NCI-H1436 (cell line): ENCODE measurements at regions not wholly inside any gene's neighbourhood (a gene's known extent, or its start where the extent isn't known, plus 50 kb on each side); places are given as distances from the start of the nearest gene placed in this dataset.
A peak's percentile ranks its signal among the peaks of the same experiment; 100 is the strongest.

Source experiments
- DNase-seq: peaks from one replicate; lab custom pipeline; 2025; lab: John Stamatoyannopoulos, UW

DNA sequence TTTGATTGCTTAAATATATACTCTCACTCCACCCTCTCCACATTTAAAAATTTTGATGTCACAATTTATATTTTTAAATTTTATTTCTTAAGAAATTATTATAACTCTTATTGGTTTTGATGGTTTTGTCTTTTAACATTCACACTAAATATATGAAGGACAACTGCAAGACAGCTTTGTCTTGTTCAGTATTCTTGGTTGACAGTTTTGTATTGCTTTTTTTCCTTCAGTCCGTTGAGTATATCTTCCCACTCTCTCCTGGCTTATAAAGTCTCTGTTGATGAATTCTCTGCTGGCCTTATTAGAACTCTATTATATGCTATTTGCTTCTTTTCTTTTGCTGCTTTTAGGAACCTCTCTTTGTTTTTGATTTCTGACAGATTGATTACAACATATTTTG, 392.2 kb downstream of the C6orf118 start:
- DNase-seq: no peak

DNA sequence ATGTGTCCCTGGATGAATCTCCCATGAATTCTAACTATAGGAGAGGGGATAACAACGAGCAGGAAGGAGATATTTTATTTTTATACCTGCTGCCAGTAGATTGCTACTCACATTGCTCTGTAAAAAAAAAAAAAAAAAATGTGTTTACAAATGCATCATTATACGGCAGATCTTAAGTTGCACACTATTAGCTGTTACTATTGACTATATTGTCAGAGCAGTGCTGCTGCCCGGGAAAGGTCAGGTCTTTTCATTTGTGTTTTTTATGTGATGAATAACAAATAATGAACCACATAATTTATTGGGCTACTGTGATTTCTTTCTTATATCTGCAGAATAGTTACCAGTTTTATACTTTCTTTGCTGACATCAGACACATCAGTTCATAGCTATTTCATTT, 393.3 kb downstream of the C6orf118 start:
- DNase-seq: no peak

GRCh38 chr6:164911873-164912580, 397.4 kb downstream of the C6orf118 start:
- no peak for DNase-seq

- DNase-seq: no peak
Measured at GRCh38 chr6:164911151-164911550, 398.3 kb downstream of the C6orf118 start.

GRCh38 chr6:164906766-164907165, 402.6 kb downstream of the C6orf118 start:
- DNase-seq: no peak

DNA sequence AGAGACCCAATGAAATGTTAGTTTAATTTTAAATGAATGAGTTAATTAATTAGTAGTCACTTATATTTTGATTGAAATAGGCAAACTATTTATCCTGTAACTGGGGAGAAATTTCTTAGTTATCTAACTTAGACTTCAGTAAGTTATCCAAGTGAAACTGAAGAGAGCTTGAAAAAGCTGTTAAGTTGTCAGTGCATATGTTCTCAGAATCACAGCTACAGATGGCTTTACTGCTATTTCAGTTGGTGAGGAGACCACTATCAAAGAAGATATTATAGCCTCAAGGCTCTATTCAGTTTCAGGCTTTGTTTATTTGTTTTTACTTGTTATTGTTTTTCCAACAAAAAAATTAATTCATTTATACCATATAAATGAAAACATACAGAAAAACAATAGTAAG, 404.1 kb downstream of the C6orf118 start:
- DNase-seq: no peak

GRCh38 chr6:164898412-164898811, 411.0 kb downstream of the C6orf118 start:
- no peak for DNase-seq

DNA sequence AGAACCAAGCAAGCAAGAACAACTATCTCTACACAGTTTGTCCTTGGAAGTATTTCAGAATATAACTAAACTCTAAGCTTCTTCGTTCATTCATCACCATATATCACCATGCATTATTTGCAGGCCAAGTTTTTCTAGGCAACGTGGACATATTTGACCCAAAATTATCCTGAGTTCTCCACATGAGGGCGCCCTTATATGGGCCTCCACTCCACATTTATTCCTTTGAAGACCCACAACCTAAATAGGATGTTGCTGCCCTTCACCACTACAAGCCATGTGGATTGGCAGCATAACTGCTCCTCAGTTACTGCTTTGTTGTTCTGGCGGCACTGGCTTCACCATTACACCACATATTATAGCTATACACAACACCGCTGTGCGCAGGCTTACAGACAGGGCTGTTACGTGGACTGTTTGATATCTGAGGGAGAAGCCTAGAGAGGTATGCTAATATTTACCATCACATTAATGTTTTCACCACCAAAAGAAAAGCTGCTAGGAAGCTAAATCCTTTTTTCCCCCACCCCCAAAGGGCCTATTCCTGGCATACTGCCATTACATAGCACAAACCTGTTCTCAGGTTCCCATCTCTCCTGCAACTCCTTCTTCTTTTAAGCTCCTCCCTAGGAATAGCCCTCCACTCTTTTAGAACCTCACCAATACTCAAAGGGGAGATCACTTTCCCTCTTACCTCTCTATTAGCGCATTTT, 411.7 kb downstream of the C6orf118 start:
- no peak for DNase-seq

- no peak for DNase-seq
Measured at GRCh38 chr6:164889980-164890379, 419.4 kb downstream of the C6orf118 start.

- DNase-seq: no peak
Measured at GRCh38 chr6:164887660-164888059, 421.7 kb downstream of the C6orf118 start.

DNA sequence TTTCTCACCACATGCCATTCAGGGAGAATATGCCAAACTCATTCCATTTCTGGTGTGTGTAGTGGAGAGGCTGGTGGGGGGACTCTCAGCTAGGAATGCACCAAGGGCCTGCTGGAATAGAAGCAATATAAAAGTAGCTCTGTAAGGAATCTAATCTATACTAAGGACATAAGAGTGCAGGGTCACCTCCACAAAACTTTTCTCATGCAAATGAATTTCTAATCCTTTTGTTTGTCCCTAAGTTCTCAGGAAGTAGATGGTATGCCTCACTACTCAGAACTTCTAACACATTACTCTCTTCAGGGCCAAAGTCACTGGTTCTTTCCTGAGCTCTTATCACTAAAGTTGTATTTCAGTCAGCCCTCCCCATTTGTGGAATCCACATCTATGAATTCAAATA, 427.2 kb downstream of the C6orf118 start:
- DNase-seq: no peak

DNA sequence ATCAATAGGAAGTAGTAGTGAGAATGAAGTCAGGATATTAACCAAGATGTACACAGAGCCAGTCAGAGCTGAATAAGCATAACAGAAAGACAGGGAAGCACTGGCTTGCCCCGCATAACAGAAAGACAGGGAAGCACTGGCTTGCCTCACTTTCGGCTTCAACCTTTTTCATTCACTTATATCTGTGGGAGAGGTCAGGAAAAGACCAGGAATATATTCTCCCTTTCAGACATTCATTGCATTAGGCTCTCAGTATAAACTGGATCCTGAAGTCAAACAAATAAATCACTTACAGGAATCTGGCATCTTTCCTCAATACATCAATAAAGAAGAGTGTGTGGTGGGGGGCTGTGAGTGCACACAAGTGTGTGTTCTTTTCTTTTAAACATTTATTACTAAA, 437.6 kb downstream of the C6orf118 start:
- no peak for DNase-seq

DNA sequence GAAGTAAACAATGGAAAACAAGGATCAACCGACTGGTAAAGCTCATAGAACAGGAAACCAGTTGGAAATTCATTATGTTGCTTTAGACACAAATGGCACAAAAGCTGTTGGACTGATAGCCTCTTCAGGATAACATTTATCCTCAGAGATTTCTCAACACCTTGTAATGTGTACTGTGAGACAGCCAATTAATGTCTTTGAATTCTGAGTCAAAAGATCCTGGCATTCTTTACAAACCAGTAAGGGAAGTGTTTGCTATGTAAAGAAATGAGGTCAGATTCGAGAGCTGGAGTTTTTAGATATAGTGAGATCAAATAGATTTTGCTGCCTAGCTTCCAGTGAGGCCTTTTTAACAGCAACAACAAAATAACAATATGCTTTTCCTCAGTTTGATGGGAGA, 439.2 kb downstream of the C6orf118 start:
- no peak for DNase-seq

- no peak for DNase-seq
Measured at GRCh38 chr6:164861967-164862366, 447.4 kb downstream of the C6orf118 start.

DNA sequence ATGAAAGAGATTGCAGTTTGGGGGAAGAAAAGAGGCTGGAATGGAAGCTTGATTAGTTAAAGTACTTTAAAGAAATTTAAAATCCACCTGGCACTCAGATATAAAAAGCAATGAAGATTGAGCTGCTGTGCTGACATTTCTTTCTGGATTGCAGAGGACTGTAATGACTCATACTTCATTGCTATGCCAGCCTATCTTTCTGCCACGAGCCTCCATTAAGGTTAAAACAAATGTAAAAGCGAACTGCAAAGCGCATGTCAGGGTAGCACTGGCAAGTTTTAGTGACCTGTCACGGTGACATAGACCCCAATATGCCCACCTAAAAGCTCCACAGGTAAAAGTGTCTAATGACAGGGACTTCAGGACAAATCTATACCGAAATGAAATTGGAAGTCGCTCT, 449.6 kb downstream of the C6orf118 start:
- no peak for DNase-seq

GRCh38 chr6:164856138-164856537, 453.3 kb downstream of the C6orf118 start:
- no peak for DNase-seq

DNA sequence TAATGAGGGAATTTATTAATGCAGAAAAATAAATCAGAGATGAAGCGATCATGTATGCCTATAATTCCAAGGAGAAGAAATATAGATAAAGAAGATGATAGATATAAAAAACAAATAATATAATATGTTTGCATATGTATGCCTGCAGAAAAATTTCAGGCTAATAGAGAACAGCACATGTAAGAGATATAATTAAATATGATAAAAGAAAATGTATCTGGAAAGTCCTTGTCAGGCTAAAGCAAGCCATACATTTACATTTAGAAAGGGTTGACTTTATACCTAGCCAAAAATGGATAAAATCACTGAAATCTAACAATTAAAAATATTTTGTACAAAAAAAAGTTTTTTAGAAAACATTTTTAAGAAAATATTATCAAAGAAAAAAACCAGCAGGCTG, 454.1 kb downstream of the C6orf118 start:
- no peak for DNase-seq

- no peak for DNase-seq
Measured at GRCh38 chr6:164854526-164854925, 454.9 kb downstream of the C6orf118 start.

GRCh38 chr6:164845773-164846172, 463.6 kb downstream of the C6orf118 start:
- no peak for DNase-seq

- no peak for DNase-seq
Measured at GRCh38 chr6:164842085-164842484, 467.3 kb downstream of the C6orf118 start.

- no peak for DNase-seq
Measured at GRCh38 chr6:164838068-164838615, 471.3 kb downstream of the C6orf118 start.

DNA sequence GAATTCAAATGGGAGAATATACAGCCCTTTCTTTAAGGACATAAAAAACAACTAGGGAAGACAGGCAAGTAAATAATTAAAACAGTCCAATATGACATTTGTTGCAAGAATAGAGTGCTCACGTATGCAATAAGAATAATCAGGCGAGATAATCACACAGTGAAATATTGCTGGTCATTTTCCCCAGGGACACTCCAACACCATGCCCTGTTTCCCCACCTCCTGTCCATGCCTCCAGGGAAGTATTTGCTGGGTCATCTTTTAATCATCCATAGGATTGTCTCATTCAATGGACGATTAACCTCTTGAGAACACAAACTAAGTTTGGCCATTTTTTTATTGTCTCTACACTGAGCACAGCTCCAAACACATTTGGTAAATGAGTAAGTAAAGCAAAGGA, 472.9 kb downstream of the C6orf118 start:
- no peak for DNase-seq

DNA sequence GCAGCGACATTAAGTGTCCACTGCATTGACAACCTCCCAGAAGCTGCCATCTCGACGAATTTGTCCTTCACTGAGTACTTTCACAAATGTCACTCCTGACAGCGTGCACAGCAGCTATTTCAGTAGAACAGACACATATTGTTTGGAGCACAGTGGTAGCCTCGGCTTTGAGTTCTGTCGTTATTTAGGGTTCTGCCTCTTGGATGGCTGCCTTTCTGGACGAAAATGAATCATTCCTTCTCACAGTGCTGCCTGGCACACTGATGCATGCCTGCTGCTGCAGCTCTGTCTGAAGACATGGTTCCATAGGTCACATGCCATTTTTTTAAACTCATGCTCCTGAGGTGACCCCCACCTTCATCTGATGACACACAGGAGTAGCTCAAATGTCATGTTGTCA, 477.0 kb downstream of the C6orf118 start:
- no peak for DNase-seq

- DNase-seq: peak; percentile 39
Measured at GRCh38 chr6:164827537-164827936, 481.9 kb downstream of the C6orf118 start.
